ENCODE measurements at regions not wholly inside any gene's neighbourhood (a gene's known extent, or its start where the extent isn't known, plus 50 kb on each side); places are given as distances from the start of the nearest gene placed in this dataset.

DNA sequence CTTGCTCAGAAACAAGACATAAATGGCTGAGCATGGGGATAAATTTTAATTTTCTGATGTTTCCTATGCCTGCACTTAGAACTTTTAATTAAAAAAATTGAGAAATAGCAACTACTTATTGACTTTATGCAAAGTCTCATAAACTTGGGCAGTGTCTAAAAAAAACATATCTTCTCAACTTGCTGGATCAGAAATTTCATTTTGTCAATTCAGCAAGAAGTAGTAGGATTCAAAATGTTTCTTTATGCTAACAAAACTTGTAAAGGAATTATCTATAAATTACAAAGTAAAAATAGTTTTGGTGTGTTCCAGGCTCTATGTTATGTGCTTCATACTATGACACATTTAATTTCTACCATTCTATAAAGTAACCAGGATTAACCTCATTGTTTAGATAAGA lies 562.2 kb upstream of the IMPG1 start:
- no peak overlapping the region for H3K27ac Mint-ChIP-seq
- no peaks in the 10 kb centered on the region for H3K27me3 ChIP-seq (ENCODE audit: insufficient read depth, low read length)
- no peaks in the 10 kb centered on the region for H3K4me1 ChIP-seq (ENCODE audit: insufficient read depth, low read length)
- H3K27me3 Mint-ChIP-seq: no peaks in the 10 kb centered on the region
- POLR2A ChIA-PET (ENCODE audit: partially characterized antibody): no interaction called here
- H3K27ac ChIP-seq (ENCODE audit: low read depth, low read length): no peak overlapping the region
- no peaks in the 10 kb centered on the region for H3K36me3 ChIP-seq (ENCODE audit: insufficient read depth, low read length)
- CTCF ChIA-PET (ENCODE audit: partially characterized antibody): no interaction called here
- H3K9me3 Mint-ChIP-seq: peaks cover 0 to 14% (median 5%) of the 10 kb centered on the region in 8 donors
- H3K4me3 ChIP-seq (ENCODE audit: low read length in 2 of 2): no peak overlapping the region
- DNase-seq: no peak
- intact Hi-C loops (cut with micrococcal nuclease): no loop called here
- H3K4me1 Mint-ChIP-seq: no peaks in the 10 kb centered on the region
- H3K4me3 Mint-ChIP-seq: no peak overlapping the region
- no peaks in the 10 kb centered on the region for H3K9me3 ChIP-seq (ENCODE audit: control insufficient read depth in 1 of 2, low read length in 2 of 2)
- H3K36me3 Mint-ChIP-seq: no peaks in the 10 kb centered on the region

DNA sequence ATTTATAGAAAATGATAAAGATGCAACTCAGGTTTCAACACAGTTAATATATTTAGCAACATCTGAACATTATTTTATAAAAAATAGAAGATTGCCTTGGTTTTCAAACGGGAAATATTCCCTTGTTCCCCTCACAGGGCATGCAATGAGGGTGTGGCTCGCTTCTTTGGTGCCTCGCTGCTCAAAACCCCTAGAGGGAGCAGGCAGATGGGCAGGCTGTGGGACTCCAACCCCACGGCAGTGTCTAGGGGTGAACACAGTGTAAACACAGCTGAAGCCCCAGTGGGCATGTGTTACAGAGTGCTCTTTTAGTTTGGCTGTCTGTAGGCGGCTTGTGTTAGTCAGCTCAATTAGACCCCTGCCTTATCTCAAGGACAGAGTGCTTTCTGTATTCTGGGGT lies 560.8 kb upstream of the IMPG1 start:
- Mint-ChIP-seq H3K36me3 (no peaks in the 10 kb centered on the region), H3K27ac (no peak overlapping the region), H3K4me3 (no peak overlapping the region), H3K9me3 (peaks cover 0 to 25% (median 6%) of the 10 kb centered on the region in 8 donors), H3K4me1 (no peaks in the 10 kb centered on the region), H3K27me3 (no peaks in the 10 kb centered on the region)
- intact Hi-C loops (cut with micrococcal nuclease): no loop called here
- ChIA-PET POLR2A (ENCODE audit: partially characterized antibody) (no interaction called here), CTCF (ENCODE audit: partially characterized antibody) (no interaction called here)
- no peak for DNase-seq
- Histone ChIP-seq H3K27me3 (ENCODE audit: insufficient read depth, low read length) (no peaks in the 10 kb centered on the region), H3K36me3 (ENCODE audit: insufficient read depth, low read length) (no peaks in the 10 kb centered on the region), H3K9me3 (ENCODE audit: control insufficient read depth in 1 of 2, low read length in 2 of 2) (no peaks in the 10 kb centered on the region), H3K27ac (ENCODE audit: low read depth, low read length) (no peak overlapping the region), H3K4me1 (ENCODE audit: insufficient read depth, low read length) (no peaks in the 10 kb centered on the region), H3K4me3 (ENCODE audit: low read length in 2 of 2) (no peak overlapping the region)

DNA sequence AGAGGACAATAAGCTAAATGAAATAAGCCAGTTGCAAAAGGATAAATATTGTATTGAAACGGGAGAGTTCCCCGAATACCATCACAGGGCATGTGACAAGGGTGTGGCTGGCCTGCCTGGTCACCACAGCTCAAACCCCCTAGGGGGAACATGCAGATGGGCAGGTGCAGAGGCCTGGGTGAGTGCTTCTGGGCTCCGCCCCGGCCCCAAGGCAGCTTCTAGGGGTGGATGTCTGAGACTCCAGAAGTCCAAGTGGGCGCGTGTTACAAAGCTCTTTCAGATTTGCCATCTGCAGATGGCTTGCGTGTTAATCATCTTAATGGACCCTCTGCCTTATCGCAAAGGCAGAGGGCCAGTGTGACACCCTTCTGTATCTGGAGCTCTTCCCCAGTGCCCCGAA lies 559.2 kb upstream of the IMPG1 start:
- no peaks in the 10 kb centered on the region for H3K27me3 ChIP-seq (ENCODE audit: insufficient read depth, low read length)
- no peak for DNase-seq
- H3K36me3 ChIP-seq (ENCODE audit: insufficient read depth, low read length): no peaks in the 10 kb centered on the region
- intact Hi-C loops (cut with micrococcal nuclease): no loop called here
- no peak overlapping the region for H3K4me3 Mint-ChIP-seq
- POLR2A ChIA-PET (ENCODE audit: partially characterized antibody): no interaction called here
- no peak overlapping the region for H3K27ac ChIP-seq (ENCODE audit: low read depth, low read length)
- H3K4me3 ChIP-seq (ENCODE audit: low read length in 2 of 2): no peak overlapping the region
- no peaks in the 10 kb centered on the region for H3K4me1 Mint-ChIP-seq
- H3K9me3 ChIP-seq (ENCODE audit: control insufficient read depth in 1 of 2, low read length in 2 of 2): no peaks in the 10 kb centered on the region
- no peaks in the 10 kb centered on the region for H3K4me1 ChIP-seq (ENCODE audit: insufficient read depth, low read length)
- H3K27ac Mint-ChIP-seq: no peak overlapping the region
- peaks cover 2 to 35% (median 11%) of the 10 kb centered on the region in 8 donors for H3K9me3 Mint-ChIP-seq
- H3K27me3 Mint-ChIP-seq: no peaks in the 10 kb centered on the region
- no peaks in the 10 kb centered on the region for H3K36me3 Mint-ChIP-seq
- CTCF ChIA-PET (ENCODE audit: partially characterized antibody): no interaction called here

DNA sequence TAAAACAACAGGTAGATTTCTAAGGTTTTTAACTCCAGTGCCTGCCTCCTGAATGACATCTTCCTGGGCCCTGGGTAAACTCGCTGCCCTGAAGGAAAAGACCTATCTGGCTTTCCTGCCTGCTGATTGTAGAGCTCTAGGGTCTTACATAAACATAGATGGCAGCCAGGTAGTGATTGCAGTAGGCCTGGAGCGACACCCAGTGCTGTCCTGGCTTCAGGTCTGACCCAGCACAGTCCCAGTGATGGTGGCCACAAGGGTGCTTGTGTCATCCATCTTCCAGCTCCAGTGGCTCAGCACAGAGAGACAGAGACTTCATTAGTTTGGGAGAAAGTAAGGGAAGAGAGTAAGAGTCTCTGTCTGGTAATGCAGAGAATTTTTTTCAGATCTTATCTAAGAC lies 542.9 kb upstream of the IMPG1 start:
- POLR2A ChIA-PET (ENCODE audit: partially characterized antibody): no interaction called here
- Mint-ChIP-seq H3K36me3 (no peaks in the 10 kb centered on the region), H3K27ac (no peak overlapping the region), H3K4me1 (no peaks in the 10 kb centered on the region), H3K27me3 (no peaks in the 10 kb centered on the region), H3K9me3 (peaks cover 0 to 3% (median under 1%) of the 10 kb centered on the region in 8 donors), H3K4me3 (no peak overlapping the region)
- Histone ChIP-seq H3K36me3 (ENCODE audit: insufficient read depth, low read length) (no peaks in the 10 kb centered on the region), H3K27me3 (ENCODE audit: insufficient read depth, low read length) (no peaks in the 10 kb centered on the region), H3K4me1 (ENCODE audit: insufficient read depth, low read length) (no peaks in the 10 kb centered on the region), H3K27ac (ENCODE audit: low read depth, low read length) (no peak overlapping the region), H3K9me3 (ENCODE audit: control insufficient read depth in 1 of 2, low read length in 2 of 2) (no peaks in the 10 kb centered on the region), H3K4me3 (ENCODE audit: low read length in 2 of 2) (no peak overlapping the region)
- CTCF ChIA-PET (ENCODE audit: partially characterized antibody): no interaction called here
- DNase-seq: no peak
- intact Hi-C loops (cut with micrococcal nuclease): no loop called here

DNA sequence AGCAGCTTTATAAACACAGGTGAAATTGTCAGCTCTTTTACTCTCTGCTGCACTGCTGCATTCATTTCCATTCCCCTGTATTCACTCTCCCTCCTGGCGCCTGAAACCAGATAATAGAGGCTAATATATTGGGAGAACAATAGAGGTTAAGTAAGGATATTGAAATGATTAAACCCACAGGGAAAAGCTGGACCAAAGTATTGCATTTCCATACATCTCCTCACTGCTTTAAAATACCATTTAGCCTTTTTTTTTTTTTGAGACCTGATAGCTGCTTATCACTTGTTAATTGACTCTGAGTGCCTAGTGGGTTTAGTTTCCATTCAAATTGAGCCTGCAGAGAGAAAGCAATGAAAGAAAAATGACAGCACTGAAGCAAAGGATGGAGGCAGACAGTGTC lies 540.5 kb upstream of the IMPG1 start:
- no peak overlapping the region for H3K4me3 Mint-ChIP-seq
- CTCF ChIA-PET (ENCODE audit: partially characterized antibody): no interaction called here
- POLR2A ChIA-PET (ENCODE audit: partially characterized antibody): no interaction called here
- H3K36me3 Mint-ChIP-seq: no peaks in the 10 kb centered on the region
- no peaks in the 10 kb centered on the region for H3K27me3 ChIP-seq (ENCODE audit: insufficient read depth, low read length)
- no peak for DNase-seq
- H3K36me3 ChIP-seq (ENCODE audit: insufficient read depth, low read length): no peaks in the 10 kb centered on the region
- no peaks in the 10 kb centered on the region for H3K4me1 ChIP-seq (ENCODE audit: insufficient read depth, low read length)
- no peak overlapping the region for H3K27ac Mint-ChIP-seq
- H3K4me3 ChIP-seq (ENCODE audit: low read length in 2 of 2): no peak overlapping the region
- no peaks in the 10 kb centered on the region for H3K27me3 Mint-ChIP-seq
- intact Hi-C loops (cut with micrococcal nuclease): no loop called here
- H3K9me3 ChIP-seq (ENCODE audit: control insufficient read depth in 1 of 2, low read length in 2 of 2): no peaks in the 10 kb centered on the region
- no peaks in the 10 kb centered on the region for H3K4me1 Mint-ChIP-seq
- peaks cover 0 to 5% (median 2%) of the 10 kb centered on the region in 8 donors for H3K9me3 Mint-ChIP-seq
- no peak overlapping the region for H3K27ac ChIP-seq (ENCODE audit: low read depth, low read length)

DNA sequence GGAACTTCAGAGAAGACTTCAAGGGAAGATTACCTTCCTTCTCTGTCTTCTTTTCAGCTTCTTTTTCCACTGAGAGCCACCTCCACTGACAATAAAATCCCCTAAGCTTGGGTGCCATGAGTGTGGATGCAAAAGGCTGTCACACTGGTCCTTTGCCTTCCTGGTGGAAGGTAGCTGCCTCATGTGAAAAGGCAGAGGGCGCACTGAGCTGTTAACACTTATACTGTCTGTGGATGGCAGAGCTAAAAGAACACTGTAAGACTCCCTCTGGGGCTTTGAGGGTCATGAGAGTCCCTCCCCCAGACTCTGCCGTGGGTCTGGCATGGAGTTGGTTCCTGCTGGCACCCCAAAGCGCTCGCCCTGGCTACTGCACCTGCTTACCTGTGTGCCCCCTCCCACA lies 536.7 kb upstream of the IMPG1 start:
- no peaks in the 10 kb centered on the region for H3K4me1 Mint-ChIP-seq
- CTCF ChIA-PET (ENCODE audit: partially characterized antibody): no interaction called here
- Histone ChIP-seq H3K4me3 (ENCODE audit: low read length in 2 of 2) (no peak overlapping the region), H3K4me1 (ENCODE audit: insufficient read depth, low read length) (no peaks in the 10 kb centered on the region), H3K9me3 (ENCODE audit: control insufficient read depth in 1 of 2, low read length in 2 of 2) (no peaks in the 10 kb centered on the region), H3K36me3 (ENCODE audit: insufficient read depth, low read length) (no peaks in the 10 kb centered on the region), H3K27me3 (ENCODE audit: insufficient read depth, low read length) (no peaks in the 10 kb centered on the region), H3K27ac (ENCODE audit: low read depth, low read length) (no peak overlapping the region)
- intact Hi-C loops (cut with micrococcal nuclease): no loop called here
- DNase-seq: no peak
- POLR2A ChIA-PET (ENCODE audit: partially characterized antibody): no interaction called here
- H3K27me3 Mint-ChIP-seq: no peaks in the 10 kb centered on the region
- H3K36me3 Mint-ChIP-seq: no peaks in the 10 kb centered on the region
- peaks cover 0 to 10% (median 2%) of the 10 kb centered on the region in 8 donors for H3K9me3 Mint-ChIP-seq
- H3K4me3 Mint-ChIP-seq: no peak overlapping the region
- H3K27ac Mint-ChIP-seq: no peak overlapping the region

DNA sequence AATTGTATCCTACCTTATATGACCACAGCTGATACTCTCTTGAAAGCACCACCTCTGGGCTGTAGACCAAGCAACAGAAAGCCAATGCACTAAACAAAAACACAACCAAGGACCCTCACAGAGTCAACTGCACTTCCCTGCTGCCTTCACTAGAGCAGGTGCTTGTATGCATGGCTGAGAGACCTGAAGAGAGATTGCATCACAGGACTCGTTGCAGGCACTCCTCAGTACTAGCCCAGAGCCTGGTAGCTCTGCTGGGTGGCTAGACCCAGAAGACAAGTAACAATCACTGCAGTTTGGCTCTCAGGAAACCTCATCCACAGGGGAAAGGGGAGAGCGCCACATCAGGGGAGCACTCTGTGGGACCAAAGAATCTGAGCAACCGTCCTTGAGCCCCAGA lies 521.6 kb upstream of the IMPG1 start:
- no peak for DNase-seq
- intact Hi-C loops (cut with micrococcal nuclease): no loop called here
- no peaks in the 10 kb centered on the region for H3K27me3 ChIP-seq (ENCODE audit: insufficient read depth, low read length)
- H3K4me3 ChIP-seq (ENCODE audit: low read length in 2 of 2): no peak overlapping the region
- ChIA-PET POLR2A (ENCODE audit: partially characterized antibody) (no interaction called here), CTCF (ENCODE audit: partially characterized antibody) (no interaction called here)
- H3K4me1 ChIP-seq (ENCODE audit: insufficient read depth, low read length): no peaks in the 10 kb centered on the region
- no peak overlapping the region for H3K4me3 Mint-ChIP-seq
- no peaks in the 10 kb centered on the region for H3K4me1 Mint-ChIP-seq
- no peaks in the 10 kb centered on the region for H3K36me3 ChIP-seq (ENCODE audit: insufficient read depth, low read length)
- no peak overlapping the region for H3K27ac ChIP-seq (ENCODE audit: low read depth, low read length)
- H3K27me3 Mint-ChIP-seq: no peaks in the 10 kb centered on the region
- no peak overlapping the region for H3K27ac Mint-ChIP-seq
- no peaks in the 10 kb centered on the region for H3K9me3 ChIP-seq (ENCODE audit: control insufficient read depth in 1 of 2, low read length in 2 of 2)
- peaks cover 0 to 7% (median 3%) of the 10 kb centered on the region in 8 donors for H3K9me3 Mint-ChIP-seq
- no peaks in the 10 kb centered on the region for H3K36me3 Mint-ChIP-seq

DNA sequence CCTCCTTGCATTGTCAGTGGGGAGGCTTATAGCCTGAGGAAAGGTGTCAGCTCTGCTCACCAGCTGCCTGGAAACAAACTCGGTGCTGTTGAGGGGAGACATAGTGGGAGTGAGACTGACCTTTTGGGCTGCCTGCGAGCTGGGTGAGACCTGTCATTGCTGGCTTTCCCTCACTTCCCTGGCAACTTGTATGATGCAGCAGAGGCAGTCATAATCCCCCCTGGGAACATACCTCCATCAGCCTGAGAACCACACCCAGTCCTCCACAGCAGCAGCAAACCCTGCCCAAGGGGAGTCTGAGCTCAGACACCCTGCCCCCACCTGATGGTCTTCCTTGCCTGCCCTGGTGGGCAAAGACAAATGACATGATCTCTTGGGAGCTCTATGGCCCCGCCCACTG lies 521.2 kb upstream of the IMPG1 start:
- H3K27ac Mint-ChIP-seq: no peak overlapping the region
- intact Hi-C loops (cut with micrococcal nuclease): no loop called here
- DNase-seq: no peak
- H3K9me3 ChIP-seq (ENCODE audit: control insufficient read depth in 1 of 2, low read length in 2 of 2): no peaks in the 10 kb centered on the region
- H3K36me3 ChIP-seq (ENCODE audit: insufficient read depth, low read length): no peaks in the 10 kb centered on the region
- peaks cover 0 to 7% (median 2%) of the 10 kb centered on the region in 8 donors for H3K9me3 Mint-ChIP-seq
- ChIA-PET CTCF (ENCODE audit: partially characterized antibody) (no interaction called here), POLR2A (ENCODE audit: partially characterized antibody) (no interaction called here)
- H3K4me3 ChIP-seq (ENCODE audit: low read length in 2 of 2): no peak overlapping the region
- H3K4me3 Mint-ChIP-seq: no peak overlapping the region
- H3K27me3 Mint-ChIP-seq: no peaks in the 10 kb centered on the region
- H3K27me3 ChIP-seq (ENCODE audit: insufficient read depth, low read length): no peaks in the 10 kb centered on the region
- no peak overlapping the region for H3K27ac ChIP-seq (ENCODE audit: low read depth, low read length)
- no peaks in the 10 kb centered on the region for H3K4me1 ChIP-seq (ENCODE audit: insufficient read depth, low read length)
- no peaks in the 10 kb centered on the region for H3K4me1 Mint-ChIP-seq
- H3K36me3 Mint-ChIP-seq: no peaks in the 10 kb centered on the region

All from CD4-positive, alpha-beta memory T cell (primary cell).